ENCODE measurements at regions not wholly inside any gene's neighbourhood (a gene's known extent, or its start where the extent isn't known, plus 50 kb on each side); places are given as distances from the start of the nearest gene placed in this dataset.

DNA sequence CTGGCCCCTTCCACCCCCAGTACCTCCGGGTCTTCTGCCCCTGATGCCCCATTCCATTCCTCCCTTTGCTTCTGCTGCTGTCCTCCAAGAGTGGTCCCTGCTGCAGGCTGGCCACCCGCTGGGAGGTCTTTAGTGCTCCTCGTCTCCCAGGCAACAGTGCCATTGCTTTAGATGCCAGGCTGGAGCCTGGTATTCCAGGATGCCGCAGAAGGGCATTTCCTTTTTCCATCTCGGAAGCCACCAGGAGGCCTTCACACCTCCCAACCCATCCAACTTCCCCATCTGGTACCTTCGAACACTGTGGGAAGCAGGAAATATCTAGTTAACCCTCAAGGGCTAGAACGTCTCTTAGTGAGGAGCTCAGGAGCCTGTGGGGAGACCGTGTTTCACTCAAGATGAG lies 92.9 kb upstream of the DUSP5 start:
- TF ChIP-seq, protein P1, sequence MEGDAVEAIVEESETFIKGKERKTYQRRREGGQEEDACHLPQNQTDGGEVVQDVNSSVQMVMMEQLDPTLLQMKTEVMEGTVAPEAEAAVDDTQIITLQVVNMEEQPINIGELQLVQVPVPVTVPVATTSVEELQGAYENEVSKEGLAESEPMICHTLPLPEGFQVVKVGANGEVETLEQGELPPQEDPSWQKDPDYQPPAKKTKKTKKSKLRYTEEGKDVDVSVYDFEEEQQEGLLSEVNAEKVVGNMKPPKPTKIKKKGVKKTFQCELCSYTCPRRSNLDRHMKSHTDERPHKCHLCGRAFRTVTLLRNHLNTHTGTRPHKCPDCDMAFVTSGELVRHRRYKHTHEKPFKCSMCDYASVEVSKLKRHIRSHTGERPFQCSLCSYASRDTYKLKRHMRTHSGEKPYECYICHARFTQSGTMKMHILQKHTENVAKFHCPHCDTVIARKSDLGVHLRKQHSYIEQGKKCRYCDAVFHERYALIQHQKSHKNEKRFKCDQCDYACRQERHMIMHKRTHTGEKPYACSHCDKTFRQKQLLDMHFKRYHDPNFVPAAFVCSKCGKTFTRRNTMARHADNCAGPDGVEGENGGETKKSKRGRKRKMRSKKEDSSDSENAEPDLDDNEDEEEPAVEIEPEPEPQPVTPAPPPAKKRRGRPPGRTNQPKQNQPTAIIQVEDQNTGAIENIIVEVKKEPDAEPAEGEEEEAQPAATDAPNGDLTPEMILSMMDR (IDR thresholded peaks at IDR 0.05; ENCODE audit: extremely low read depth, insufficient read depth, missing control alignments), result no peak
- DNase-seq (ENCODE audit: low spot score), result no peak
- in situ Hi-C loops (cut with MboI; ENCODE audit: low pct_unique_long_range_greater_than_20kb, low sequenced_read_pairs, unreplicated experiment), result no loop called here

DNA sequence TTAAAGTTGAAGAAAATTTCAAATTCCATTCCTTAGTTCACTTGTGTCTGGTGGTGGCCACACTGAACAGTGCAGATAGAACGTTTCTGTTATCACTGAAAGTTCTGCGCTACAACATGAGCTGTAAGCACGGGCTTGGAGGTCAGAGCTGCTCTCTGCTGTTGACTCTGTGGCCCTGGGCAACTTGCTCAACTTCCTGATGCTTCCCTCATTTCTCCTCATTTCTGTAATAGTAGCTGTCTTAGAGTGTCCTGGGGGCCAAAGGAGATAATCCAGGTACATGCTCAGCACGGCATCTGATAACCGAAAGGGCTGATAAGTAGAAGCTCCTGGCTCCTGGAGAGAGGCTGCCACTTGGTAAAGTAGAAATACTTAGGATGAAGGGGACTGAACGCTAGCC lies 92.3 kb upstream of the DUSP5 start:
- TF ChIP-seq, protein P1 (IDR thresholded peaks at IDR 0.05; ENCODE audit: extremely low read depth, insufficient read depth, missing control alignments), result no peak
- DNase-seq (ENCODE audit: low spot score), result no peak
- in situ Hi-C loops (cut with MboI; ENCODE audit: low pct_unique_long_range_greater_than_20kb, low sequenced_read_pairs, unreplicated experiment), result no loop called here

DNA sequence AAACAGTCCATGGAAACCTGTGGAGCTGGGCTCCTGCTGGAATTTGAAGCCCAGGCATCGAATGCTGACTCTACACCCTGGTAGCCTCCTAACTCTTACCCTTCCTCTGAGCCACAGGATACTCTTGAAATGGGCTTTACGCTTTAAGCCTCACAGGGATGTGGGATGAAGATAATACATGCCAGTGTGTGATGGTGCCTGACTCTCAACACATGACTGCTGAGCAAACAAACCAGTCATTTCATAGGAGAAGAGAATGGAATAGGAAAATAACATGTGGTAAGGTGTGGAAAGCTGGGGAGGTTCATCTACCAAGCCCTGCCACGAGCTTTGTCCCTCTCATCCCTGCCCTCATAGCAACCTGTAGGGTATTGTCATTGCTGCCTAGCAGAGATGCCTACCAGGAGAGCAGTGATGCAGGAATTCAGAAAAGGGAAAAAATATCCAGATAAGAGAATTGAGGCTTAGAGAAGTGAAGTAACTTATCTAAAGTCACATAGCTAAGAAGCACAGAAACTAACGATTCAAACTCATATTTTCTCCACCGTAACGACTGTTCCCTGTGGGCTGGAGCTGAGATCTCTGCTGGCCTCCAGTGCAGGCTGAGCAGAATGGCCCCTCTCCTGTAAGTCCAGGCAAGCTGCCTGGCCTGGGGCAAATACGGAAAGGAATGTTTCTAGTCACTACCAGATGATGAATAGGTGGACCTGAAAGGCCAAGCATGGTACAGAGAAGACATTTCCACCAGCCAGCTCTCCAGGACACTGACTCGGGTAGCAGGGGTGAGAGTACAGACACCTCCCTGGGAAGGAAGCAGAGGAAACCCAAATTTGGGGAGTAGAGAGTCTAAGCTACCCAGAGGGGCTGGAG lies 90.2 kb upstream of the DUSP5 start:
- no peak for DNase-seq (ENCODE audit: low spot score)
- in situ Hi-C loops (cut with MboI; ENCODE audit: low pct_unique_long_range_greater_than_20kb, low sequenced_read_pairs, unreplicated experiment), result no loop called here
- TF ChIP-seq, protein P1 (IDR thresholded peaks at IDR 0.05; ENCODE audit: extremely low read depth, insufficient read depth, missing control alignments), result no peak

DNA sequence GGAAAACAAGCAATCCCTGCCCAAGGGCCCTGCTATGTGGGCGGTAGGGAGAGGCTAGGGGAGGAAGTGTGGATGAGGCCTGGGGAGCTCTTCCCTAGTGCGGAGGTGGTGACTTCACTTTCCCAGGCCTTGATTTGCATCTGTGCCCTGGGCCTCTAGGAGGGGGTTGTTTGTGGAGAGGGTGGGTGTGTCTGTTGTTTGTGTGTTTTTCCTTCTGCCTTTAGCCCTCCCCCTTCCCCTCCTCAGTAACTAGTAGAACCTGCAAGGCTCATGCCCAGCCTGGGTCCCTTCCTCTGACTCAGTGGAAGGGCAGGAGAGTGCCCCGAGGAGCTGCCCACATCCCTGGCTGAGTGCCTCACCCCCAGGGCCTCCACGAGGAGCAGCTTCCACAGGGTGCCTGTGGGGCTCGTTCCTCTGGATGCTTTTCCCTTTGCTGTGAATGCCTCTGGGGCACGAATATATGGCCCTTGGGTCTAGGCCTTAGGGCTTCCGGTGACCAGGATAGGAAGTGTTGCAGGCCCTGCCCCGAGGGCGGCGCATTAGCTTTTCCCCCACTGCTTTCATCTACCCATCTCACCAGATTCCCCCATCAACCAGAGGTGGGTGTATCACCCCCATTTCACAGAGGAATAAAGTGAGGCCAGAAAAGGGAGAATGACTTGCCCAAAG lies 89.4 kb upstream of the DUSP5 start:
- in situ Hi-C loops (cut with MboI; ENCODE audit: low pct_unique_long_range_greater_than_20kb, low sequenced_read_pairs, unreplicated experiment), result no loop called here
- TF ChIP-seq, protein P1 (IDR thresholded peaks at IDR 0.05; ENCODE audit: extremely low read depth, insufficient read depth, missing control alignments), result no peak
- no peak for DNase-seq (ENCODE audit: low spot score)

DNA sequence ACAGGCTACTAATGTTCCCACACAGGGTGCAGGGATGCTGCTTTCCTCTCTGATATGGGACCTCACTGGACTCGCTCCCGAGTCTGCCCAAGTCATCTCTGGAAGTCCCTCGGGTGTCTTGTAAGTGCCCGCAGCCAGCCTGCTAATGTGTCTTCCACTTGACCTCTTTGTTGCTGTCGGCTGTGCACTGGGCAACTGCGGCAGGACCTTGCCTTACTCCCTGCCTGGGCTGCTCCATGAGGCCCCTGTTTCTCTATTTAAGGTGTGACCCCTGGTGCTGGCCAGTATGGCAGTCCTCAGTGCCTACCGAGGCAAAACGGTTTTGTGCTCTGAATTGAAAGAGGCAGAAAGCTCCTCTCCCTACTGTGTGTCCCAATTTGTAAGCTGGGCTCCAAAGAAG lies 88.8 kb upstream of the DUSP5 start:
- no peak for DNase-seq (ENCODE audit: low spot score)
- in situ Hi-C loops (cut with MboI; ENCODE audit: low pct_unique_long_range_greater_than_20kb, low sequenced_read_pairs, unreplicated experiment), result no loop called here
- TF ChIP-seq, protein P1 (IDR thresholded peaks at IDR 0.05; ENCODE audit: extremely low read depth, insufficient read depth, missing control alignments), result no peak

DNA sequence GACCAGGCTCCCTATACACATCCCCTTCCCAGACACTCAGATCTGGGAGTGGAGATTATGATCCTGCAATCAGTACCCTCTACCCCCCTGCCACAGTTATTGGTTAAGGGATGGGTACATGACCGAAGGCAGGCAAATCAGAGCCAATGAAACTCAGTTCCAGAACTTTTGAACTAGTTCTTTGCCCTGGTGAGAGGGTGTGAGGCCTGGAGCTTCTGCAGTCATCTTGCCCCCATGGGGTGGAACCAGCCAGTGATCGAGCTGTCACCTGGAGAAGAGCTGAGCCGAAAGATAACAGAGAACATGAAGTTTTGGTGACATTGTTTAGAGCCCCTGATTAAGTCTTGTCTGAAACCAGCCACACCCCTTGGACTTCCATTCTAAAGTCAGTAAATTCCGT lies 88.2 kb upstream of the DUSP5 start:
- in situ Hi-C loops (cut with MboI; ENCODE audit: low pct_unique_long_range_greater_than_20kb, low sequenced_read_pairs, unreplicated experiment), result no loop called here
- TF ChIP-seq, protein P1 (IDR thresholded peaks at IDR 0.05; ENCODE audit: extremely low read depth, insufficient read depth, missing control alignments), result no peak
- no peak for DNase-seq (ENCODE audit: low spot score)
